NCI-H187 treated with DMSO at 0.1 percent for 48 hours (cell line): ENCODE measurements at regions not wholly inside any gene's neighbourhood (a gene's known extent, or its start where the extent isn't known, plus 50 kb on each side); places are given as distances from the start of the nearest gene placed in this dataset.
"Not testable (repeated sequence)": the region's sequence is repeated elsewhere in the genome, so short reads cannot be mapped to it uniquely, and the experiment has no call there.

Source experiments
- DNase-seq: peaks from one replicate; lab custom pipeline; 2025; lab: John Stamatoyannopoulos, UW

DNA sequence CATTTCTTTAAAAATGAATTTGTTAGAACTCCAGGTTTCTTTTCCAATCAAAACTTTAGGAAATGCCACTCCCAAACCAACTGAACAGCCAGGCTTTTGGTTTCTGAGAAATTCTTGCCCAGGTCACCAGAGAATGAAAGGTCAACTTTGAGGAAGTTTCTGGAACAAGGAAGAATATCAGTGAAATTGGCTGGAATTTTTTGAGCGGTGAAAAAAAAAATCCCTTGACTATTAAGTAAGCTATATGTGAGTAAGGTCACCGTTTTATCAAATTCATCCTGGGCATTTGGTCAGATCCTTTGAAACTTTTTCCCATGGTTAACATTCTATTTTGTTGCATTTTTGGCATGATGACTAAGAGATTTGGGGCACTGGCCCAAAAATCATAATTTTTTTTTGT is 469.3 kb downstream of the LTN1 start:
- no peak for DNase-seq

DNA sequence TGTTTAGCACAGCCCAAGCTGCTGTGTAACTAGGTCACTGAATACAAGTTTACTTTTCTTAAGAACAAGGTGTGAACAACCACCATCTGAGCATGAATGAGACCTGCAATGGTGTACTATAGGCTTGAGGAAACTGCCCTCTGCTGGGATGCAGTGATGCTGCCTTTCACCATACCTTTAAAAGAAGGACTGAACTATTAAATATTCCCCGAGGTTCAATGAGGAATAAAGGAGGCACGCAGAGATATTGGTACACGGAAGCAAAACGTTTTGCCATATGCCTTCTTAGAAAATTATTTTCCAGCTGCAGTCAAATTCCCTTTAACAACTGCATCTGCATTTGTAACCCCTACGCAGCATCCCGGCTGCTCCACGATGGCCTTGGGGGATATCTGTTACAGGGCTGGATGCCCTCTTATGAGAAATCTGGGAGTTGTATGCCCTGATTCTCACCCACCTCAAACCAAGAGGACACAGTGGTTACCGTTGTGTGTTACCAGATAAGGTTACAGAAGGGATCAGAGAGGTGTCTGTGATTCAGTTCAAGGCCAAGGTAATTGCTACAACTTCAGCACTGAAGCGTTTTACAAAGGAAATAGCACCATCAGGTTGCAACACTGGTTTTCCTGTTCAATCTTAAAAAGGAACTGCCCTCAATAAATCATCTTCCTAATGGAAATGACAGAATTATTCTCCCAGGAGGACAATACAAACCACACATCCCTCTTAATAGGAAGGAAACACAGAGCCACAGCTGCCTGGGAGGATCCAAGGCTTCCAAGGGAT is 470.5 kb downstream of the LTN1 start:
- no peak for DNase-seq

DNA sequence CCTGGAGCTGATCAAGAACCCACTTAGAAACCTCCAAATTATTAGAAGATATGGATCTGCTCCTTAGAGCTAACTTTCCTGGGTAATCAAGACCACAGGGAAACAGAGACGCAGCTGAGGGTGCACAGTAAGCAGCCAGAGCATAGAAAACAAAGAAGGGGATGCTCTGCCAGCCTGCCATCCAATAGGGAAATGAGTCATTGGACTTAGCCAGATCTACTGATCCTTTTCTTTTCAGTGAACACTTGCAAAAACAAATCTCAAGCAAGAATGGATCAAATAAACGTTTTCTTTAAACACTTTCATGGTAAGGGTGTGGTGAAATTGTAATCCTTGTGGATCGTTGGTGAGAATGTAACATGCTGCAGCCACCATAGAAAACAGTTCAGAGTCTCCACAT is 474.0 kb downstream of the LTN1 start:
- DNase-seq: no peak

DNA sequence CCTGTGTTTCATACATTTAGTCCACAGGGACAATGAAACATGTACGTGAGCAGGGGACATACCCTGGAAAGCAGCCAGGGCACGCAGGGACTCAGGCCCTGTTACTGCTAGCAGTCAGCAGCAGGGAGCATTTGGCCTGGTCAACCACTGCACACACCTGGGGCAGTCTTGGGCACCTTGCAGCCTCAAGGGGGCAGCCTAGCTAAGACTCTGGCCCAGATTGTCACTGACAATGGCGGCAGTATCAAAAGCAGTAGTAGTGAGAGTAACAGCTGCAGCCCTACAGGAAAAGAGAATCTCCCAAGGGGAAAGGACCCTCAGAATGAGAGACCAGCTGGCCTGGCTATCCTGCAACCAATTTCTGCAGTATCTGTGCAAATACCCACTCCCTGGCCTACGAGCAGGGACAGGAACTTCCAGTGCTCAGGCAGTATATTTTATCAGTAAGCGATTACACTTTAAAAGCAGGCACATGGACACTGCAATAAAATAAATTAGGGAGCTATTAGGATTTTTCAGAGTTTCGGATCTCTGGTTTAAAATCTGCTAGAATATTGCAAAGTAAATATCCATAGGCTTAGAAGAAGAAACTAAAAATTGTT is 475.6 kb downstream of the LTN1 start:
- no peak for DNase-seq

DNA sequence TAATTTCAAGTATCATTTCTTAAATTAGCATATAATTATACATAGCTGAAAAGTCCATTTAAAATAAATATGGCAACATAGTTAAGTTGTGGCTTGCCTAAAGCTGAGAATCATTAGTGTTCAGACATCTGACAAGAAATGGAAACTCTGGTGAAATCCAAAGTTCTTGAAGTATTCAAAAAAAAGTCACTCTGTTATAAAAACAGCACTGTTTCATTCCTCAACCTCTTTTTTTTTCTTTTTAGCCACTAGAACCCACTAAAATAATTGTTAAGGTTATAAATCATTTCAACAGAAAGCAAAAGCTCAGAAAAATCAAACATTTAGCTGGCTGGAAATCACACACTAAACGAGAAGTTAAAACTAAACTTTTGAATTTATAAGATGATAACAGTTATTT is 476.7 kb downstream of the LTN1 start:
- no peak for DNase-seq

DNA sequence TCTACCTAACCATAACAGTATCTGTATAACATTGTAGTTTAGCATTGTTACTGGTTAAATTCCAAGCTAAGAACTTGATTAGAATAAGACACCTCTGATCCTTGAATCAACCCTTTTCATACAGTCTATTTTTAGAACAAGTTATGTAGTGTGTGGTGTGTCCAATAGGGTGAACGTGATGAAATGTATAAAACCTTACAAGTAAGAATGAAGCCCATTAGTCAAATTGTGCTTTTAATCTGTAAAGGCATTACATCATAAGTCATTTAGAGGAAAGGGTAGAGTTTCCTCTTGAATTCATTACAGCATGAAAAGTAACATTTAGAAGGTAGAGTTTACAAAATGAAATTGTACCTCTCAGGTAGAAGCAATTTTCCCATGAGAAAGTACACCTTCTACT is 479.2 kb downstream of the LTN1 start:
- DNase-seq: no peak

DNA sequence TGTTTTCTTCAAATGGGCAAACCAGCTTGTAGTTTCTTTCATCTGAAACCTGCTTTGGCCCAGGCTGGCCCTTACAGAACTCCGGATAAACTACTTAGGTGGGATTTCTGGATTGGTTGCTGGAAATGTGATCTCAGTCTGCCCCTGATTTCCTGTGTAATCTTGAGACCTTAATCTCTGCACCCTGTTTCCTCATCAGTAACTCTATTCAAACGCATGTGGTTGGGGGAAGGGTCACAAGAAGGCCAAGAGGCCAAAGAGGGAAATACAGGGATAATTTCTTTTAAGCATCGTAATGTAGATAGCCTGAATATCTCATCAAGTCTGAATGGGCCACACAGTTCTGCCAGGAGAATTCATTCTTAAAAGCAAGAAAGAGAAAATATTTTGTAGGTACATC is 483.6 kb downstream of the LTN1 start:
- no peak for DNase-seq

DNA sequence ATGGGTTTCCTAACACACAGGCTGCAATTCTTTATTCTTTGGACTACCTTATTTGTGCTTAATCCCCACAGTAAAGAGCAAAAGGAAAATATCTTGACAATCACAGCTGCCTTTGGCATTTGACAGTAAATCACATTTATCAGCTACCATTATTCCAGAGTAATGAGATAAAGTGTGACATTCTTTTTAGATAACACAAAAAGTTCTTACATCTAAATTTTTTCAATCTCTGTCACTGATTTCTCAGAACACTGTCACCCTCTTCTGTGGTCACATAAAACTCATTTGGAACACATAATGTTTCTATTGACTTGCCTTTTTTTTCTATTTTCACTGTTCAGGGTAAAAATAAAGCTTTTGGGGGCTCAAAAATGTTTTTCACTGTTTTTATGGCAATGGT is 484.6 kb downstream of the LTN1 start:
- DNase-seq: no peak

DNA sequence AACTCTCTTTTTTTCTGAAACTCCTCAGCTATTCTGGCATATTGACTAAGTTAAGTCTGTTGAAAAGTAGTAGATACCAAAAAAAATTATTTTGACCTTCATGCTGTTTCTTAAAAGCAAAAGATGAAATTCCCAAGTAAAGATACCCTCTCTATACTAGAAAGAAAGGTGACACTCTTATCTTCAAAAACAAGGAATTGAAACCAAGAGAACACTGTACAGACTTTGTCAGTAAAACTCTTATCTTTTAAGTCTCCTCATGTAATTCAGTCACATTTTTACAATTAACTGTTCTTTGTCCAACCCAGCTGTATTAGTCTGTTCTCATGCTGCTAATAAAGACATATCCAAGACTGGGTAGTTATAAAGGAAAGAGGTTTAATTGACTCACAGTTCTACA is 496.2 kb downstream of the LTN1 start:
- DNase-seq: no peak

DNA sequence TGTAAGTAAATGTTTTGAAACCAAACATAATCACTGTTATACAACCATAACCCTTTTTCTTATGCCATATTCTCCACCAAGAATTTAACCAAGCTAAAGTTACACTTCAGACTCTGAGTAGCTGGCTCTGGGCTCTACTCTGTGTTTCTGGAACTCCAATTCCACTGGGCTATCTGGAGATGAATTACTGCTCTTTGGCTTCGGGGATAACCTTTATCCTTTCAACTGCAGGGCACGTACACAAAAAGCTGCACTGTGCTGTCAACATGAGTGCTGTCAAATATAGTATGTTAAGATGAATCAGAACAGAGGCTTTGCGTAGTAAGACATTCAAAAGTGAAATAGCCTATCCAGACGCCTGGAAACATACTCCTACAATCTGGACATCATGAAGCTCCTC is 500.6 kb downstream of the LTN1 start:
- DNase-seq: no peak

DNA sequence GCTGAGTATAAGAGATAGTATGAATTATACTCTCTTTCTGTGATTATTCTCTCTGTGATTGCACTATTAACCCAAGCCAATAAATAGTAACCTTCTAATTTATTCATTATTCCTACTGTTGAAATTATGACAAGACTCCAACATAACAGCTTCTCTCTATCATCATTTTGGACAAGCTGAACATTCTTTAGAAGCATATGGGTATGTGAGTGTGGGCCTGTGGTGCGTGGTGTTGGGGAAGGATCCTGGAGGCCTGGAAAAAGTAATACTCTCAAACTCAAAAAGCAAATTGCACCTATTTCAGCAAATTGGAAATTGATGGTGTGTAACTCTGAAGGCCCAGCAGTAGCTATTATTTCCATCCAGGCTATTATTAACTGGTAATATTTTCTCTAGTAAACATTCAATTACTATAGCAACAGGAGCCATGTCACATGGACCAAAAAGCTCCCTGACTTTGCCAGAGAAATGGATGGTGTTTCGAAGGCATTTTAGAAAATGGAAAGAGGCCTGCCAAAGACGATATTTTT is 502.8 kb downstream of the LTN1 start:
- DNase-seq: no peak

DNA sequence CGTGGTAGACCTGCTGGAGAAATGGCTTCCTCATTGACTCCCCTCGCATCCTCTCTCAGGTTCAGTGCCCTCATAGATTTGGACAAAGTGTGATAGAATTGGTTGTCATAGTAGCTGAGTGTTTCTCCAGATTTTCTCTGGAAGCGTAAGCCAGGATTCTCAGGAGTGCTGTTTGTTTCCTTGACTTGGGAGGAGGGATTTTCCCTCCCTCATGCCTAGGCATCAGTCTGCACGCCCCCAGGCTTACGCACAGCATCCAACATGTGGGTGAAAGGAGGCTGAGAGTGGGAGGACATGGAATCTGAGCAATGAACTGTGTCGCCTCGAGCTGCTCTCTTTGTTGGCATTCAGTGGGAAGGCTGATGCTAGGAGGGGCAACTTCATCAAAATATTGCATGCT is 503.5 kb downstream of the LTN1 start:
- DNase-seq: no peak

DNA sequence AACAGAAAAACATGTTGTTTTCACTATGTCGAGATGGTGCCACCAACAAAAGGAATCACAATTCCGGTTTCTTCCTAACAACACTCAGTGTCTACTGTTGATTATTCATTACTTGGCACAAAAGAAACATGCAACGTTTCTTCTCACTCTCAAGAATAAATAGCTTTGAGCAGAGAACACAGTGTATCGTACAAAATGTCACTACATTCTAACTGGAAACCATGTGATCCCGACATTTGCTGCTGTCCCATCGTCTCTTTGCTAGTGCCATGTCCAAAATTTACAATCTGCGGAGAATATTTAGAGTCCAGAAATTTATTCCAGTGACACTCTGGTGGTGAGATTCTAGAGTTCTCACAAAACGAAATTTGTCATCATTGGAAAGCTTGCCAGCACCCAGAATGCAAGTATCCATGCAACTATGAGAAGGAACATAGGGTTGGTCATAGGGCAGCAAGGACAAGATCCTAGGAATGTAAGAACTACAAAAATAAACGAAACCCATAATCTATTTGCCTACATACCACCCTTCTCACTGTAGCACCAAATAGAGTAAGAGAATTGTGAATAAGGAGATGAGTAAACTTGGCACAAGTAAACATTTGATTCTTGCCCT is 505.1 kb downstream of the LTN1 start:
- no peak for DNase-seq

DNA sequence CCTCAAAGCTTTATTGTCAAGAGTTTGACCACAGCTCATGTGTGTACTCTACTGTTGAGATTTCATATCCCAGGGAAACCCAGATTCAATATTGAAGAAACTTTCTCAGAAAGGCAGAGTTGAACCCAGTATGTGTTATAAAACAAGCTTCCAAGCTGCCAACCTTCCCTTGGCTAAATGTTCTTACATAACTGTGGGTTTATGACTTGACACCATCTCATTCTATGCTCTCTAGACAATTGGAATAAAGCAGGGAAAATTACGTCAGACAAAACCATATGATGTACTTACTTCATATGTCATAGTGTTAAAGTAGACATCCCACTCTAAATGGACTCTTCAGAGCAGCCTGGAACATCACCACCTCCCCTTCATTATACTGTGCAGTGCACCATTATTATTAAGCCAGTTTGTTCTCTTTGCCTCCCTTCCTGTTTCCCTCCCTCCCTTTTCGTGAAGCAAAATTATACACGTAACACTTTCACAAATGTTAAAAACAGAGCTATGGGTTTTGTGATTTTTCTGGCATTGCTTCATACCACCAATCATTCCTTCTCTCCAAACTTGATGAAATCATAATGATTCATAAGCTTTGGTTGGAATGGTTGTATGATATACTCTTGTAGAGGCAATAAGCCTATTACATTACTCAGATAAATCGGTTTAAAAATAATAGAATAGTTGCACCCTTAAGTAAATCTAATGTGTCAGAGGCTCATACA is 507.2 kb downstream of the LTN1 start:
- DNase-seq: no peak

DNA sequence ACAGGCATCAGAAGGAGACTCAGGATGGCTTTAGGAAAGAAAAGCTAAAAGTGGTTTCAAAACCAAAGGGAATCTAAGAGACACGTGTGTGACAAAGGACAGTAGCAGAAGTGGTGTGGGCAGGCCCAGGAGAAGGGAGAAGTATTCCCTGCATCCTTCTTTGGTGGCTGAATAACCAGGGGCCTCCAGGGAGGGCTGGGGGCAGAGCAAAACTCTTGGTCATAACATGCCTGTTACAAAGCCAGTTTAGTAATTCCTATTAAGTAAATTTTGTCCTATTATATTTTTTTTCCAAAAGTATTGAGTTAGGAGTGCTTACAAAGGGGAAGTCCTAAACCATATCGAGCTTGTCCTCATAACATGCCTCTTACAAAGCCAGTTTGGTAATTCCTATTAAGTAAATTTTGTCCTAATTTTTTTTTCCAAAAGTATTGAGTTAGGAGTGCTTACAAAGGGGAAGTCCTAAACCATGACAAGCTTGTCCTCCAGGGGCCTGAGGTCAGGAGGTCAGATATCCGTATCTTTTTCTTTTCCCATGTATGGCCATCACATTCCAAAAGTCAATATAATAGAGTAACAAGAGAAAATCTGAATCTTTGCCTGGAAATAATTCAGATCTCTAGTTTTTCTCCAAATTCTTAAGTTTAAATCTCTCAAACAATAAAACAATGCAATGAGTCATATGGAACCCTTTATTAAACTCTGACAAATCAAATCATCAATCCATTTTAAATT is 509.2 kb downstream of the LTN1 start:
- no peak for DNase-seq

DNA sequence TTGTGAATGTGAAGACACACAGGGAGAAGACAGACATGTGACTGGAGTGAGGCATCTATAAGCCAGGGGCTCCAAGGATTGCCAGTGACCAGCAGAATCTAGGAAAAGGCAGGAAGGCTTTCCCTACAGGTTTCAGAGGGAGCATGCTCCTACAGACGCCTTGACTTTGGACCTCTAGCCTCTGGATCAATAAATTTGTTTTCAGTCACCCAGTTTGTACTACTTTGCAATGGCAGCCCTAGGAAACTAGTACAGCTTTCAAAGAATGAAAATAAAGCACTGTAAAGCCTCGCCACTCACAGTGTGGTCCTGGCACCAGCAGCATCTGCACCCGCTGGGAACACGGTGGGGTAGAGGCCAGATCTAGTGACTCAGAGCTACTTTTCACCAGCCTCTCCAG is 510.0 kb downstream of the LTN1 start:
- no peak for DNase-seq

DNA sequence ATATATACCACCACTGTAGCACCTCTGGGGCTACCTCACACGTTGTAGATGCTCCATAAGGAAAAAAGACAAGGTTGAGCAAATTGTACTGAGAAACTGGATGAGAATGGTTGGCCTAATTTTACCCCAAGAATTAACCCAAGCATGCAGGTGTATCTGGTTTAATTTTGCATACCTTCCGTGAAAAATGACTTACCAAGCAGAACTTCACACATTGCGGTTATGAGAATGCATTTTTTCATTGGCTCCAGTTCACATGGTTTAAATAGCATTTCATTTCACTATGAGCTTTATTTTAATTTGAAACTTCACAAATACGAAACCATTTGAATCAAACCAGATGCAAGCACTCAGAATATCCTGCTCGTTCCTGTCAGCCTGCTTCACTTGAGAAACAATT is 512.2 kb downstream of the LTN1 start:
- no peak for DNase-seq

DNA sequence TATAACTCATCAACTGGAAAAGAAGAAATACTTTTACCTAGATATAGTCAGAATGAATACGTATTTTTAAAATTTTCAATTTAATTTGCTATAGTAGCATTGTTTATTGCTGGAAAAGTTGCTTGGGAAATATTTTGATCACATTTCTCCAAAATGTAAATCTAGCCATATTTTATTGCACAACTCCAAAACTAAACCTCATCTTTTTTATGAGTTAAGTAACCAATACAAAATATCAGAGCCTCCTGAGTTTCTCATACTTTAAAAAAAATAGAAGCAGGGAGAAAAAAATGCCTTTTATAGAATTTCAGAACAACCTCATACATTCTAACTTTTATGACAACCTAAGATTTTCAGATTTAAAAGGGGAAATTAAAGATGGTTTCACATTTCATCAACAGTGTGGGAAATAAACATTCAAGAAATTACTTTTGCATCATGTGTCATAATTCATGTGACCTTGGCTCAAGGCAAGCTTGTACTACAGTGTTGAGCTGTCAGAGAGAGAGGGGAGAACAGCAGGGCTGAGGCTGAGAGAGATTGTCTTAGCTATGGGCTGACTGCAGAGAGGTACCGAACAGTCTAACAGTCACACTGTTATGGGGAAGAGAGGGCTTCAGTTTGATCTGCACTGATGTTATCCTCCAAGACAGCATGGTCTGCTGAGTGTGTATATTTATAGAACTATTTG is 519.0 kb downstream of the LTN1 start:
- DNase-seq: no peak

DNA sequence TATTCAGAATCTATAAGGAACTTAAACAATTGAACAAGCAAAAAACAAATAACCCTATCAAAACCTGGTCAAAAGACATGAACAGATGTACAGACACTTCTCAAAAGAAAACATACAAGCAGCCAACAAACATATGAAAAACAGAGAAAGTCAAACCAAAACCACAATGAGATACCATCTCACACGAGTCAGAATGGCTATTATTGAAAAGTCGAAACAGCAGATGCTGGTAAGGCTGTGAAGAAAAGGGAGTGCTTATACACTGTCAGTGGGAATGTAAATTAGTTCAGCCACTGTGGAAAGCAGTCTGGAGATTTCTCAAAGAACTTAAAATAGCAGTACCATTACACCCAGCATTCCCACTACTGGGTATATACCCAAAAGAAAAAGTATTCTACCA is 520.1 kb downstream of the LTN1 start:
- DNase-seq: not testable (repeated sequence)

DNA sequence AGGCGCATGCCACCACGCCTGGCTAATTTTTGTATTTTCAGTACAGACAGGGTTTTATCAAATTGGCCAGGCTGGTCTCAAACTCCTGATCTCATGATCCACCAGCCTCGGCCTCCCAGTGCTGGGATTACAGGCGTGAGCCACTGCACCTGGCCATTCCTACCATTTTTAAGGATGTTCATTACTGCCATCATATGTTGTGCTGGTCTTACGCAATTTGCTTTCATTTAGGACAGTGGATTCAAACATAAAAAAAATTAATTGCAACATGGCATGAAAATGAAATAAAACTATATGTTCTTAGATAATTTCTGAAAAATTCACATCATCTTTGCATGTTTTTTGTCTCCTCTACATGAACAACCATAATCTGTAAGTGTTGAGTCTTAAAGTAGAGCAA is 527.7 kb downstream of the LTN1 start:
- DNase-seq: no peak

DNA sequence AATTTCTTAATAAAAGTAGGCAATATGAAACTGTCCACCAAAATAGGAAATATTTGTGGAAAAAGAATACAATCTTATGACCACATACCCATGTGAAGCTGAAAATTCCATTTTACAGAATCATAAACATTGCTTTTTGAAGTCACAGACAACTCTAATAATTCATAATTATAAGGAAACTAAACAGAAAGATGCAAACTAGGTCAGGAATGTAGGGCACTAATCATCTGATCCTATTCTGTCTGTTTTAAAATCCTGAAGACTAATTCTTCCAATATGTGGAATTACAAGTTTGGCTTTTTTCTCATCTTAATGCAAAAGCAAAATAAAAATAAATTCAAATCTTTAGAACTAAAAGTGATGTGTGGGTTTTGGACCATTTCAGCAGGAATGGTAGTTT is 528.6 kb downstream of the LTN1 start:
- no peak for DNase-seq
